OCI-LY7 (cell line): ENCODE measurements at regions not wholly inside any gene's neighbourhood (a gene's known extent, or its start where the extent isn't known, plus 50 kb on each side); places are given as distances from the start of the nearest gene placed in this dataset.

Source experiments
- EZH2phosphoT487 ChIP-seq: fragments of 200-600 bp; sonication (generic); IDR thresholded peaks from 2 replicates; pipeline ENCODE4 v1.6.1; 2018; ENCODE audit warnings: low read depth, borderline replicate concordance, mild to moderate bottlenecking, mixed run types, antibody characterized with exemption, low read length, moderate library complexity, mixed read lengths
- TF ChIP-seq, protein P1 (sequence below): fragments of 200-600 bp; sonication (generic); conservative IDR thresholded peaks from 2 replicates; pipeline ENCODE4 v1.5.1; 2014; ENCODE audit warnings: mild to moderate bottlenecking, antibody characterized with exemption, low read length, moderate library complexity, mixed read lengths

DNA sequence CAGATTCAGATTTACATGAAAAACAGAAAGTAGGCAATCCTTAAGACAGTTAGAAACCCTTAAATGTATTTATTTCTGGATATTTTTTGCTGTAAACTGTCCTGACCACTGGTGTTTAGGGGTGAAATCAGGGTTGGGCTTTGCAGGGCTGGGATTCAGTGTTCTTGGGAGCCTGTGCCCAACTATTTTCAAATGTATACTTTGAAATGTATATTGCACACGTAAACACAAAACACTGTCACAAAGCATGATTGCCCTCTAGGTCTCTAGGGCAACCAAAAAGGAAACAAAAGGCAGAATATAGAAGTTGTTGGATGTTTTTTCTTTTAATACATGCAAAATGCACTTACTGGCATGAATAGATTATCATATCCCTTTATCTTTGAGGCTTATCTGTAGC, 1185.4 kb downstream of the DIAPH3 start:
- TF ChIP-seq, protein P1, sequence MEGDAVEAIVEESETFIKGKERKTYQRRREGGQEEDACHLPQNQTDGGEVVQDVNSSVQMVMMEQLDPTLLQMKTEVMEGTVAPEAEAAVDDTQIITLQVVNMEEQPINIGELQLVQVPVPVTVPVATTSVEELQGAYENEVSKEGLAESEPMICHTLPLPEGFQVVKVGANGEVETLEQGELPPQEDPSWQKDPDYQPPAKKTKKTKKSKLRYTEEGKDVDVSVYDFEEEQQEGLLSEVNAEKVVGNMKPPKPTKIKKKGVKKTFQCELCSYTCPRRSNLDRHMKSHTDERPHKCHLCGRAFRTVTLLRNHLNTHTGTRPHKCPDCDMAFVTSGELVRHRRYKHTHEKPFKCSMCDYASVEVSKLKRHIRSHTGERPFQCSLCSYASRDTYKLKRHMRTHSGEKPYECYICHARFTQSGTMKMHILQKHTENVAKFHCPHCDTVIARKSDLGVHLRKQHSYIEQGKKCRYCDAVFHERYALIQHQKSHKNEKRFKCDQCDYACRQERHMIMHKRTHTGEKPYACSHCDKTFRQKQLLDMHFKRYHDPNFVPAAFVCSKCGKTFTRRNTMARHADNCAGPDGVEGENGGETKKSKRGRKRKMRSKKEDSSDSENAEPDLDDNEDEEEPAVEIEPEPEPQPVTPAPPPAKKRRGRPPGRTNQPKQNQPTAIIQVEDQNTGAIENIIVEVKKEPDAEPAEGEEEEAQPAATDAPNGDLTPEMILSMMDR = no peak
- TF ChIP-seq EZH2phosphoT487 = no peak
